SK-N-SH (cell line): ENCODE measurements at regions not wholly inside any gene's neighbourhood (a gene's known extent, or its start where the extent isn't known, plus 50 kb on each side); places are given as distances from the start of the nearest gene placed in this dataset.

ENCODE experiments used
- CTCF ChIP-seq: fragments of 200-600 bp; sonication (generic); IDR thresholded peaks from 2 replicates; pipeline ENCODE4 v1.6.1; 2017; ENCODE audit warnings: antibody characterized with exemption, mild to moderate bottlenecking, moderate library complexity
- EZH2phosphoT487 ChIP-seq: fragments of 200-600 bp; sonication (generic); IDR thresholded peaks from 2 replicates; pipeline ENCODE4 v1.6.1; 2017; ENCODE audit warnings: low read depth, mixed run types, mild to moderate bottlenecking, antibody characterized with exemption, moderate library complexity, borderline replicate concordance
- RFX5 ChIP-seq: IDR thresholded peaks from 2 replicates; pipeline ENCODE4 v1.6.1; 2012; ENCODE audit warnings: mild to moderate bottlenecking, improper control_type of control experiment, low read length
- TAF1 ChIP-seq: IDR thresholded peaks from 2 replicates; pipeline ENCODE4 v1.6.1; 2012; ENCODE audit warnings: low read depth, mild to moderate bottlenecking, low read length, moderate library complexity, borderline replicate concordance
- YY1 ChIP-seq: IDR thresholded peaks from 2 replicates; pipeline ENCODE4 v1.4.0; 2012; ENCODE audit warnings: low read depth, mild to moderate bottlenecking

- TF ChIP-seq CTCF (no peak), YY1 (no peak), TAF1 (no peak), EZH2phosphoT487 (no peak), RFX5 (no peak)
Observed at GRCh38 chr3:6066397-6066796, 794.5 kb upstream of the GRM7 start.
